ENCODE measurements at regions not wholly inside any gene's neighbourhood (a gene's known extent, or its start where the extent isn't known, plus 50 kb on each side); places are given as distances from the start of the nearest gene placed in this dataset.
"Not testable (repeated sequence)": the region's sequence is repeated elsewhere in the genome, so short reads cannot be mapped to it uniquely, and the experiment has no call there.

GRCh38 chr17:30731210-30732132 is 93.0 kb downstream of the CRLF3 start:
- peak; percentile 39 for DNase-seq (ENCODE audit: low spot score)

GRCh38 chr17:30730837-30731209 is 93.7 kb downstream of the CRLF3 start:
- DNase-seq (ENCODE audit: low spot score): not testable (repeated sequence)

GRCh38 chr17:30730171-30730836 is 94.2 kb downstream of the CRLF3 start:
- DNase-seq (ENCODE audit: low spot score): not testable (repeated sequence)

GRCh38 chr17:30729471-30730170 is 94.9 kb downstream of the CRLF3 start:
- DNase-seq (ENCODE audit: low spot score): not testable (repeated sequence)

- not testable (repeated sequence) for DNase-seq (ENCODE audit: low spot score)
These were observed 97.0 kb downstream of the CRLF3 start for GRCh38 chr17:30727517-30727916.

- DNase-seq (ENCODE audit: low spot score): not testable (repeated sequence)
These were observed 97.8 kb downstream of the CRLF3 start for GRCh38 chr17:30726734-30727133.

GRCh38 chr17:30726310-30726709 is 98.2 kb downstream of the CRLF3 start:
- not testable (repeated sequence) for DNase-seq (ENCODE audit: low spot score)

GRCh38 chr17:30724034-30724650 is 100.3 kb downstream of the CRLF3 start:
- not testable (repeated sequence) for DNase-seq (ENCODE audit: low spot score)

- DNase-seq (ENCODE audit: low spot score): not testable (repeated sequence)
These were observed 102.2 kb downstream of the CRLF3 start for GRCh38 chr17:30722114-30722780.

- not testable (repeated sequence) for DNase-seq (ENCODE audit: low spot score)
These were observed 103.5 kb downstream of the CRLF3 start for GRCh38 chr17:30720971-30721370.

- DNase-seq (ENCODE audit: low spot score): no peak
These were observed 104.5 kb downstream of the CRLF3 start for GRCh38 chr17:30720013-30720471.

- peak; percentile 51 for DNase-seq (ENCODE audit: low spot score)
These were observed 105.1 kb downstream of the CRLF3 start for GRCh38 chr17:30719131-30719973.

- not testable (repeated sequence) for DNase-seq (ENCODE audit: low spot score)
These were observed 105.8 kb downstream of the CRLF3 start for GRCh38 chr17:30718691-30719090.

GRCh38 chr17:30718099-30718447 is 106.4 kb downstream of the CRLF3 start:
- DNase-seq (ENCODE audit: low spot score): not testable (repeated sequence)

GRCh38 chr17:30717291-30718098 is 107.0 kb downstream of the CRLF3 start:
- no peak for DNase-seq (ENCODE audit: low spot score)

GRCh38 chr17:30716461-30717290 is 107.8 kb downstream of the CRLF3 start:
- DNase-seq (ENCODE audit: low spot score): no peak

GRCh38 chr17:30714825-30715622 is 109.5 kb downstream of the CRLF3 start:
- DNase-seq (ENCODE audit: low spot score): not testable (repeated sequence)

GRCh38 chr17:30713805-30714204 is 110.7 kb downstream of the CRLF3 start:
- DNase-seq (ENCODE audit: low spot score): not testable (repeated sequence)
